ENCODE measurements at regions not wholly inside any gene's neighbourhood (a gene's known extent, or its start where the extent isn't known, plus 50 kb on each side); places are given as distances from the start of the nearest gene placed in this dataset.

- ChIA-PET CTCF (interaction anchor here (1.3 kb wide), 1 partner anchor 399 kb away, joined by 3 read pairs; no protein-coding TSS in a partner anchor), POLR2A (no interaction called here)
- TF ChIP-seq, protein P1, sequence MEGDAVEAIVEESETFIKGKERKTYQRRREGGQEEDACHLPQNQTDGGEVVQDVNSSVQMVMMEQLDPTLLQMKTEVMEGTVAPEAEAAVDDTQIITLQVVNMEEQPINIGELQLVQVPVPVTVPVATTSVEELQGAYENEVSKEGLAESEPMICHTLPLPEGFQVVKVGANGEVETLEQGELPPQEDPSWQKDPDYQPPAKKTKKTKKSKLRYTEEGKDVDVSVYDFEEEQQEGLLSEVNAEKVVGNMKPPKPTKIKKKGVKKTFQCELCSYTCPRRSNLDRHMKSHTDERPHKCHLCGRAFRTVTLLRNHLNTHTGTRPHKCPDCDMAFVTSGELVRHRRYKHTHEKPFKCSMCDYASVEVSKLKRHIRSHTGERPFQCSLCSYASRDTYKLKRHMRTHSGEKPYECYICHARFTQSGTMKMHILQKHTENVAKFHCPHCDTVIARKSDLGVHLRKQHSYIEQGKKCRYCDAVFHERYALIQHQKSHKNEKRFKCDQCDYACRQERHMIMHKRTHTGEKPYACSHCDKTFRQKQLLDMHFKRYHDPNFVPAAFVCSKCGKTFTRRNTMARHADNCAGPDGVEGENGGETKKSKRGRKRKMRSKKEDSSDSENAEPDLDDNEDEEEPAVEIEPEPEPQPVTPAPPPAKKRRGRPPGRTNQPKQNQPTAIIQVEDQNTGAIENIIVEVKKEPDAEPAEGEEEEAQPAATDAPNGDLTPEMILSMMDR (IDR thresholded peaks at IDR 0.05; ENCODE audit: low read depth, low read length) = no peak
- no peaks in the 10 kb centered on the region for H3K9me3 ChIP-seq (ENCODE audit: control insufficient read depth, insufficient read depth, low read length)
- H3K27me3 ChIP-seq (ENCODE audit: control insufficient read depth, insufficient read depth, low read length) = no peaks in the 10 kb centered on the region
- no peak overlapping the region for H3K4me3 ChIP-seq (ENCODE audit: low read depth, low read length)
- no peak for DNase-seq (ENCODE audit: low read depth, low spot score)
- no peak overlapping the region for H3K27ac ChIP-seq (ENCODE audit: low read depth, low read length)
Measured at GRCh38 chr17:71166311-71166710, 954.5 kb upstream of the SOX9 start.

DNA sequence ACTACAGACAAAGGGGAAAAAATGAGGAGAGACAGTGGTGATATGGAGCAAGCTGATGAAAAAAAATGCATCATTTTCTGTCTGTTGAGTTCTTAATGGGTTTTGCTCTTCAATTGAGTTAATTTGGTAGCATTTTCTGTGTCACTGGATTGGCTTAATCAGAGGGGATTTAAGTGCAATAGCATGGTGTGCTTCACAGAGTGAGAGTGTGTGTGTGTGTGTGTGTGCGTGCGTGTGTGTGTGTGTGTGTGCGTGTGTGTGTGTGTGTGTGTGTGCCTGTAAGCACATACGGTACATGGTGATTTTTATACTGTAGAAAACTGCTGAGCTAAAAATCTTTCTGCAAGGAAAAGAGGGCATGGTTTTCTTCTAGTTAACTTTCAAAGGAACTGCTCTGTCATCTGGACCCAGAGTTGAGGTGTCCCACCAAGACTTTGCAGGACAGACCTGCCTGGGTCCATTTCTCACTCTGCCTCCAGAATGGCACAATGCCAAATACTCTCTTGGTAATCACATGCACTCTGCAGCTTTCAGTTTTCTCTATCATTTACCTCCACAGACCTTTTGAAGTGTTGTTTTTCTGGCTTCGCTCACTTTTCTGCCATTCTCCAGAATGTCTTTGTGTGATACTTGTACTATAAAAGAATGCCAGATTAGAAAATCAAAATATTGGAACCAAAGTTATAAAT is 952.6 kb upstream of the SOX9 start:
- TF ChIP-seq, protein P1 (IDR thresholded peaks at IDR 0.05; ENCODE audit: low read depth, low read length) = no peak
- DNase-seq (ENCODE audit: low read depth, low spot score) = no peak
- Histone ChIP-seq H3K27me3 (ENCODE audit: control insufficient read depth, insufficient read depth, low read length) (no peaks in the 10 kb centered on the region), H3K4me3 (ENCODE audit: low read depth, low read length) (no peak overlapping the region), H3K27ac (ENCODE audit: low read depth, low read length) (no peak overlapping the region), H3K9me3 (ENCODE audit: control insufficient read depth, insufficient read depth, low read length) (no peaks in the 10 kb centered on the region)
- ChIA-PET CTCF (no interaction called here), POLR2A (no interaction called here)

- TF ChIP-seq, protein P1 (IDR thresholded peaks at IDR 0.05; ENCODE audit: low read depth, low read length) = no peak
- POLR2A ChIA-PET = no interaction called here
- CTCF ChIA-PET = no interaction called here
- no peak overlapping the region for H3K4me3 ChIP-seq (ENCODE audit: low read depth, low read length)
- no peak overlapping the region for H3K27ac ChIP-seq (ENCODE audit: low read depth, low read length)
- no peaks in the 10 kb centered on the region for H3K9me3 ChIP-seq (ENCODE audit: control insufficient read depth, insufficient read depth, low read length)
- no peak for DNase-seq (ENCODE audit: low read depth, low spot score)
- no peaks in the 10 kb centered on the region for H3K27me3 ChIP-seq (ENCODE audit: control insufficient read depth, insufficient read depth, low read length)
Measured at GRCh38 chr17:71170070-71170469, 950.8 kb upstream of the SOX9 start.

GRCh38 chr17:71171270-71171669 is 949.5 kb upstream of the SOX9 start:
- no peaks in the 10 kb centered on the region for H3K27me3 ChIP-seq (ENCODE audit: control insufficient read depth, insufficient read depth, low read length)
- no peaks in the 10 kb centered on the region for H3K9me3 ChIP-seq (ENCODE audit: control insufficient read depth, insufficient read depth, low read length)
- H3K27ac ChIP-seq (ENCODE audit: low read depth, low read length) = no peak overlapping the region
- ChIA-PET POLR2A (no interaction called here), CTCF (no interaction called here)
- no peak overlapping the region for H3K4me3 ChIP-seq (ENCODE audit: low read depth, low read length)
- TF ChIP-seq, protein P1 (IDR thresholded peaks at IDR 0.05; ENCODE audit: low read depth, low read length) = no peak
- DNase-seq (ENCODE audit: low read depth, low spot score) = no peak

- CTCF ChIA-PET = no interaction called here
- TF ChIP-seq, protein P1 (IDR thresholded peaks at IDR 0.05; ENCODE audit: low read depth, low read length) = no peak
- Histone ChIP-seq H3K4me3 (ENCODE audit: low read depth, low read length) (no peak overlapping the region), H3K27me3 (ENCODE audit: control insufficient read depth, insufficient read depth, low read length) (no peaks in the 10 kb centered on the region), H3K27ac (ENCODE audit: low read depth, low read length) (no peak overlapping the region), H3K9me3 (ENCODE audit: control insufficient read depth, insufficient read depth, low read length) (no peaks in the 10 kb centered on the region)
- no peak for DNase-seq (ENCODE audit: low read depth, low spot score)
- POLR2A ChIA-PET = no interaction called here
Measured at GRCh38 chr17:71173991-71174390, 946.8 kb upstream of the SOX9 start.

Measured in AG04450 (cell line).